NOMO-1 (cell line): ENCODE measurements at regions not wholly inside any gene's neighbourhood (a gene's known extent, or its start where the extent isn't known, plus 50 kb on each side); places are given as distances from the start of the nearest gene placed in this dataset.

ENCODE experiments used
- DNase-seq, 2 experiments: peaks; one replicate each; lab custom pipeline; 2025; ENCODE audit not compliant: unreplicated experiment in 2 of 2; lab: John Stamatoyannopoulos, UW

DNA sequence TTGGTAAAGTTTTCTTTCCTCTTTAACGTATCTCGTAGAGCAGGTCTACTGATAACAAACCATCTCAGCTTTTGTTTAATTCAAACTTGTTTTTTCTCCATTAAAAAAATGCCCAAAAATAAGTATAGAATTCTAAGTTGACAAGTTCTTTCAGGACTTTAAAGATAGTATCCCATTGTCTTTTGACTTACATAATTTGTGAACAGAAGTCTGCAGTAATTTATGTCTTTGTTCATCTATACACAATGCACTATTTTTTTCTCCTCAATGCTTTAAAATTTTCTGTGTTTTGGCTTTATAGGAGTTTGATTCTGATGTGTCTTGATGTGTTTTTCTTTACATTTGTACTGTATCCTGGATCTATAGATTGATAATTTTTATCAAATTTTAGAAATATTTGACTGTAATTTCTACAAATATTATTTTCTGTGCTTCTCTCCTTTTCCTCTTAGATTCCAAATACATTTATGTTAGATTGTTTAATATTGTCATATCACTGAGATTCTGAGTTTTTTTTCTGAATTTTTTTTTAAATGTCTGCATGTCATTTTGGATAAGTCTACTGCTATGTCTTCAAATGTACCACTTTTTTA lies 143.3 kb downstream of the FTCDNL1 start:
- DNase-seq: peak in 1 of 2 experiments; percentile 62

- DNase-seq: no peak
Observed at GRCh38 chr2:199705538-199705937, 145.5 kb downstream of the FTCDNL1 start.

GRCh38 chr2:199704358-199705238 lies 146.4 kb downstream of the FTCDNL1 start:
- peak; percentile 70 to 78 for DNase-seq

DNA sequence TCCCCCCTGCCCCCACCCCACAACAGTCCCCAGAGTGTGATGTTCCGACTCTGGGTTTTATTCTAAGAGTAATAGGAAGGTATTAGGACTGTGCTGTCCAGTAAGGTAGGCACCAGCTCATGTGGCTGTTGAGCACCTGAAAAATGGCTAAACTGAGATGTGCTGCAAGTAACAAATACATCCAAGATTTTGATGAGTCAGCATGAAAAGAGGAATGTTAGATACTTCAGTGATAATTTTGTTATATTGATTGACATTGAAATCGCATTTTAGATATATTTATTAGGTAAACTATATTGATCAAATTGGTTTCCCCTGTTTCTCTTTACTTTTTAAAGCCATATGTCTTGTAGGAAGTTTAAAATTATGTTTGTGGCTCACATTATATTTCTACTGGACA lies 147.8 kb downstream of the FTCDNL1 start:
- no peak for DNase-seq

DNA sequence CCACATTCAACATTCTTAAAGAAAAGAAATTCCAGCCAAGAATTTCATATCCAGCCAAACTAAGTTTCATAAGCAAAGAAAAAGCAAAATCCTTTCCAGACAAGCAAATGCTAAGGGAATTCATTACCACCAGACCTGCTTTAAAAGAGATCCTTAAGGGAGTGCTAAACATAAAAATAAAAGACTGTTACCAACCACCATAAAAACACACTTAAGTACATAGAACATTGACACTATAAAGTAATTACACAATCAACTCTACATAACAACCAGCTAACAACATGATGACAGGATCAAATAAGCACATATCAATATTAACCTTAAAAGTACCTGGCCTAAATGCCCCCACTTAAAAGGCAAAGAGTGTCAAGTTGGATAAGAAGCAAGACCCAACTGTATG lies 153.5 kb downstream of the FTCDNL1 start:
- no peak for DNase-seq

DNA sequence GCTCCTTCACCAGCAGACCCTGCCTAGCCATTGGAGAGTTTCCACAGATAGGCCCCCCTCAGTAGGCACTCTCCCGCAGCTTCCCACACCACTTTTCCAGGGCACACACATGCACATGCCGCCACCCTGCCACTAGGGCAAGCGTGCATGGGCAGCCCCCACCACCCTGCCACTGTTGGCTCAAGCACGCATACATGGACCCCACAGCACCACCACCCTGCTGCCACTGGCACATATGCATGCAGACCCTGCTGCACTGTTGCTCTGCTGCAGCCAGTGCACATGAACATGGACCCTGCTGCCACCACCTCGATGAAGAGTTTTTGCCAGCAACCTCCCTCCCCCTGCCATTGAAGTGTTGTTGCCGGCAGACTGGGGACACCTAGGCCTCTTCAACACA lies 154.9 kb downstream of the FTCDNL1 start:
- no peak for DNase-seq

DNA sequence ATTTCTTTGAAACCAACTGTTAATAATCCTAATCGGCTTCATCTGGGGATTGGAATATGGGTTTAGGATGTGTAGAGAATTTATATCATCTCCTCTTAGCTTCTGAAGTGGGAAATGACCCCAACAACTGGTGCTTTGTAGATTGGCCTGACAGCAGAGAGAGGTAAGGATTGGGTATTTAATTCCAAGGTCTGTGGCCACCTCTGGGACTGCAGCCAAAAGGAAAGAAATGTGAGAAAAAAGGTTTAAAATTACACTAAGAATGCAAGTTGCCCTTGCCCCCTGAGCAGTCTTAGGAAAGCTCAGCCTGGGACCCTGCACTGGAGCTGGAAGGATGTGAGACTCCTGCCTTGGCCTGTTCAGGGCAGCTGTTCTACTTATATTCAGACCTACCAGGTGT lies 157.1 kb downstream of the FTCDNL1 start:
- DNase-seq: no peak

GRCh38 chr2:199692489-199692888 lies 158.5 kb downstream of the FTCDNL1 start:
- no peak for DNase-seq

DNA sequence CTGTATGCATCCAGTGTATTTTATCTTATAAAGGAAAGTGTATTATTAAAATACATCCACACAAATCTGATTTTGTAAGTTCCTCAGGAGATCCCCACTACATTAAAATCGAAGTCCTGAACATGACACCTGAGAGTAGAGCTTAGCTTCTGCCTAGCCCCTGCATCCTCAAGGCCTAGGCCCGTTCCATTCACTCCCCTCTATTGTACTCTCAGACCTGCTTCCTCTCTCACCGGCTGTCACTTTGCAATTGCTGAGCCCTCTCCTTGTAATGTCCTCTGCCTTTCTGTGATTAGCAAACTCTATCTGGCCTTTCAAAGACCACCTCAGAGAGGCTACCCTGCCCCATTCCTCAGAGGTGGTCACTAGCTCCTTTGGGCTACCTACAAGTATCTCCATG lies 160.8 kb downstream of the FTCDNL1 start:
- DNase-seq: no peak

DNA sequence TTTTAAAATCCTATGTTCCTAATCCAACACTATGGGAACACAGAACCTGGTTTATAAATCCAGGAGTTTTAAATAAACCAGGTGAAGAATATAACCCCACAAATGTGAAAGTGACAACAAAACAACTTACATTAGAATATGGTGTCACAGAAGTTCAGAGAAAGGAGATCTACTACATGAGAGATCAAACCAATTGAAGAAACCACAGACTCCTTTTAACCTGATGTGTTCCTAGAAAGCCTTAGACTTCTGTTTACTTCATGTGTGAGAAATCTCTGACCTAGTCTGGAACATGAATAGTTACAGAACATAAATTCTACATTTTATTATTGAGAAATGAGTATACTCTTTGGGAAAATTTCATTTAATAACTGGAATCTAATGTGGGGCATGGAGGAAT lies 165.3 kb downstream of the FTCDNL1 start:
- no peak for DNase-seq

- no peak for DNase-seq
Observed at GRCh38 chr2:199684832-199685231, 166.2 kb downstream of the FTCDNL1 start.

- DNase-seq: no peak
Observed at GRCh38 chr2:199684168-199684567, 166.8 kb downstream of the FTCDNL1 start.

- DNase-seq: no peak
Observed at GRCh38 chr2:199682001-199682400, 169.0 kb downstream of the FTCDNL1 start.

GRCh38 chr2:199680482-199680881 lies 170.5 kb downstream of the FTCDNL1 start:
- no peak for DNase-seq

GRCh38 chr2:199679883-199680282 lies 171.1 kb downstream of the FTCDNL1 start:
- no peak for DNase-seq

GRCh38 chr2:199677881-199678280 lies 173.1 kb downstream of the FTCDNL1 start:
- DNase-seq: no peak

DNA sequence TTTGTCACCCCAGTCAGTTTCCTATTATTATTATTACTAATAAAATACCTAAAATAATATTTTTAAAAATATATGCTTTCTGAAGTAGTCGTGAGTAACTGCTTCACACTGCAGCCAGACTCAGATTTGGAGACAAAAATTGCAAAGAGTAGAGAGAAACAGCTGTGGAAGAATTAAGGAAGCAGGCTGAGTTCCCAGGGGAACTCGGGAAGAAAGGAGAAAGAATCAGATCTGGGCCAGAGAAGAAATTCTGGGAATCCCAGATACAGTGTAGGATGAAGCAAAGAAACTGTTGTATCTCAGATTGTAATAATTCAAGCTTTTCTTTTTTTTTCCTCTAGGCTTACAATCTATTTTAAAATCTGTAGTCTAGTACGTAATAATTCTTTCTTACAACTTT lies 182.3 kb downstream of the FTCDNL1 start:
- no peak for DNase-seq

GRCh38 chr2:199663157-199663556 lies 187.8 kb downstream of the FTCDNL1 start:
- peak; percentile 58 to 74 for DNase-seq

DNA sequence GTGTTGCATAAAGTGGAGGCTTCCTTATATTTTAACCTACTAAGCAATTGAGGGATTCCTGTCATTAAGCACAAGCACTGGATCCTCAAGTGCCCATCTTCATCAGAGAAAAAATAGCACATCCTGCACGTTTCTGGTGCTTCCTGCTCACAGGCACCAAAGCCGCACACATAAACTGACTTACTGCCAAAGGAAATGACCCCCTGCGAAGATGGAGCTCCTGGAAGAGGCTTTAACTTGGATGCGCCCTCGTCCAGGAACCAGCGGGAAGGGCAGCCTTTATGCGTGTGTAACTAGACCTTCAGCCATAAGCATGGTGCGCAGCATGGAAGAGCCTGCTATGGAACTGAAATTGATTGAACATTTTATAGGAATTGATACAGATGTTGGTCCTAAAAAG lies 188.7 kb downstream of the FTCDNL1 start:
- DNase-seq: no peak

GRCh38 chr2:199660167-199660566 lies 190.8 kb downstream of the FTCDNL1 start:
- DNase-seq: no peak

DNA sequence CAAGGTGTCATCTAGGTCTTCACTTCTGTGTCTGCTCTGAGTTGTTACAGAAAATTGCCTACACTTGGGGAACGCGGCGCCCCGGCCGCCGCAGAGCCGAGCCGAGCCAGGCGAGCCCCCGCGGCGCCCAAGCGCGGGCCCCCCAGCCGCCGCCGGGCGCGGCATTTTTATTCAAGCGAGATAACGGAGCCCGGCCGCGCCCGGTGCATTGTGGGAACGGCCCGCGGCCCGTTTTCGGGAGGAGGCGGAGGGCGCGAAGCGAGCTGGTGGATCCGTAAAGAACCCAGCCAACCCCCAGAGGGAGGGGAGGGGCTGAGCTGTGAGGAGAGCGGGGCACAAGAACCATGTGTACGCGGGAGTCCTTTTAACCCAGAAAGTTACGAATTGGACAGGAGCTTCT lies 191.8 kb downstream of the FTCDNL1 start:
- DNase-seq: no peak

DNA sequence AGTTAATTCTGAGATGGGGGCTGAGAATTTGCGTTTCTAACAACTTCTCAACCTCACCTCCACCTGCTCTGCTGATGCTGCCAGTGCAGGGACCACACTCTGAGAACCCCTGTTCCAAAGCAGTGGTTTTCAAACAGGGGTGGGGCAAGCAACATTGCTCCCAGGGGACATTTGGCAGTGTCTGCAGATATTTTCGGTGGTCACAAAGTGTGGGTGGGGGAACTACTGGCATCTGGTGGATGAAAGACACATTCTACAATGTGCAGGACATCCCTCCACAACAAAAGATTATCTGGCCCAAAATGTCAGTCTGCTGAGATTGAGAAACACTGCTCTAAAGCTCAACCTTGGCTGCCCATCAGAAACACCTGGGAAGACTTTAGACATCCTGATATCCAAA lies 188.7 kb upstream of the SATB2 start:
- no peak for DNase-seq
